ENCODE measurements at regions not wholly inside any gene's neighbourhood (a gene's known extent, or its start where the extent isn't known, plus 50 kb on each side); places are given as distances from the start of the nearest gene placed in this dataset.

DNA sequence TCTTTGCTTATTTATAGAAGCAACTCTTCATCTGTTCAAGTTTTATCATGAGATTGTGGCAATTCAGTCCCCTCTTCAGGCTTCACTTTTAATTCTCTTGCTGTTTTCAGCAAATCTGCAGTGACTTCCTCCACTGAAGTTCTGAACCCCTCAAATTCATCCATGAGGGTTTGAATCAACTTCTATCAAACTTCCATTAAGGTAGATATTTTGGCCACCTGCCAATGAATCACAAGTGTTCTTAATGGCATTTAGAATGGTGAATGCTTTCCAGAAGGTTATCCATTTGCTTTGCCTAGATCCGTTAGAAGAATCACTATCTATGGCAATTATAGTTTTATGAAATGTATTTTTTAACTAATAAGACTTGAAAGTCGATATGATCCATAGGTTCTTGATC, 946.7 kb upstream of the B3GALT2 start:
- no peaks in the 10 kb centered on the region for H3K9me3 ChIP-seq (ENCODE audit: low read length)
- H3K4me3 ChIP-seq (ENCODE audit: low read depth in 1 of 2, low read length in 2 of 2), result no peak overlapping the region
- no peaks in the 10 kb centered on the region for H3K4me1 ChIP-seq (ENCODE audit: insufficient read depth, low read length)
- no peak overlapping the region for H3K27ac ChIP-seq (ENCODE audit: low read depth, low read length)
- no peak overlapping the region for H3K9ac ChIP-seq (ENCODE audit: low read length)
- H3K36me3 ChIP-seq (ENCODE audit: insufficient read depth, low read length), result no peaks in the 10 kb centered on the region
- no peaks in the 10 kb centered on the region for H3K27me3 ChIP-seq (ENCODE audit: control insufficient read depth in 1 of 2, insufficient read depth in 2 of 2, low read length in 2 of 2)

DNA sequence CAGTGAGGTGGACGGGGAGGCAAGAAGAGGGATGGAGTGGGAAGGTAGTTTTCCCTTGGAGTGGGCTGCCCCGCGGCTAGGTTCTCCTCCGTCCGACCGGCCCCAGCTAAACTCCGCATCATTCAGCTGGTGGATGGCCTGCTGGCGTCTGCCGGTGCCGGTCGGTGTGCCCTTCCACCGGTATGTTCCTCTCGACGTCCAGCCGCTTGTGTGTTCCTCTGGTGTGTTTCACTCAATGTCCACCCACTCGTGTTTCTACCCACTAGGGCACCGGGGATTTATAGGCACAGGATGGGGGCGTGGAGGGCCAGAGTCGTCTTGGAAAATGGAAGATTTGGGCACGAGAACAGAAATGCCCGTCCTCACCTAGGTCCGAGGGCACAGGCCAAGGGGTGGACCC, 931.7 kb upstream of the B3GALT2 start:
- H3K36me3 ChIP-seq (ENCODE audit: insufficient read depth, low read length), result no peaks in the 10 kb centered on the region
- no peaks in the 10 kb centered on the region for H3K9me3 ChIP-seq (ENCODE audit: low read length)
- H3K4me1 ChIP-seq (ENCODE audit: insufficient read depth, low read length), result no peaks in the 10 kb centered on the region

DNA sequence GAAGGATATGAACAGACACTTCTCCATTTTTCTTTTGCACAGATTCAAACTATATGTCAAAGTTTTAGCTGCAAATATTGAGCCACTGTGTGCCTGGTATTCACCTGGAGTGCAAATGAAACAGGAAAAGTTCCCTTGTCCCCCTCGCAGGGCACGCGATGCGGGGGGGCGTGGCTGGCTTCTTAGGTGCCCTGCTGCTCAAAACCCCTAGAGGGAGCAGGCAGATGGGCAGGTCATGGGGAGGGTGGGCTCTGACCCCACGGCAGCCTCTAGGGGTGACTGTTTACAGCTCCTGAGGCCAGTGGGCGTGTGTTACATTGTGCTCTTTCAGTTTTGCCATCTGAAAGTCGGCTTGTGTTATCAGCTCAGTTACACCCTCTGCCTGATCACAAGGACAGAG, 931.2 kb upstream of the B3GALT2 start:
- Histone ChIP-seq H3K27me3 (ENCODE audit: control insufficient read depth in 1 of 2, insufficient read depth in 2 of 2, low read length in 2 of 2) (no peaks in the 10 kb centered on the region), H3K27ac (ENCODE audit: low read depth, low read length) (no peak overlapping the region), H3K36me3 (ENCODE audit: insufficient read depth, low read length) (no peaks in the 10 kb centered on the region), H3K4me1 (ENCODE audit: insufficient read depth, low read length) (no peaks in the 10 kb centered on the region), H3K9ac (ENCODE audit: low read length) (no peak overlapping the region), H3K4me3 (ENCODE audit: low read depth in 1 of 2, low read length in 2 of 2) (no peak overlapping the region), H3K9me3 (ENCODE audit: low read length) (no peaks in the 10 kb centered on the region)

More for the DNA sequence above, 931.7 kb upstream of the B3GALT2 start:
- no peak overlapping the region for H3K4me3 ChIP-seq (ENCODE audit: low read depth in 1 of 2, low read length in 2 of 2)
- H3K27ac ChIP-seq (ENCODE audit: low read depth, low read length), result no peak overlapping the region
- H3K27me3 ChIP-seq (ENCODE audit: control insufficient read depth in 1 of 2, insufficient read depth in 2 of 2, low read length in 2 of 2), result no peaks in the 10 kb centered on the region
- H3K9ac ChIP-seq (ENCODE audit: low read length), result no peak overlapping the region

DNA sequence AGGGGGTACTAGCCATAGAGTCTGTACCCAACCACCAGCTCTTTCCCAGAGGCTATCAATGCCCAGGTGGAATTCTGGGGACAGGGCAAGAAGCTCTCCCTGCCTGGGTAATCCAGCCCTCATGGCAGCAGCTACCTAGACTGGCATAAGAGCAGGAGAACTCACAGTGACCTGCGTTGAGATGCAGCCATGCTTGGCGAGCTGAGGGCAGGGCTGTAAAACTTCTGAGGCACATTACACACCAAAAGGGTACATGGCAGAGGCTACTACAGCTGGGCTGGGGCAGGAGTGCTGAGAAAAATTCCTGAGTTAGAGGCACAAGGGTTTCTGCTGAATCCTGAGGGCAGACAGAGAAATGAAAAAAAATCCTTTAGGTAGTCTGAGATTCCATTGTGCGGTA, 927.9 kb upstream of the B3GALT2 start:
- H3K27ac ChIP-seq (ENCODE audit: low read depth, low read length), result no peak overlapping the region
- no peak overlapping the region for H3K9ac ChIP-seq (ENCODE audit: low read length)
- H3K4me3 ChIP-seq (ENCODE audit: low read depth in 1 of 2, low read length in 2 of 2), result no peak overlapping the region
- H3K9me3 ChIP-seq (ENCODE audit: low read length), result no peaks in the 10 kb centered on the region
- no peaks in the 10 kb centered on the region for H3K4me1 ChIP-seq (ENCODE audit: insufficient read depth, low read length)
- H3K36me3 ChIP-seq (ENCODE audit: insufficient read depth, low read length), result no peaks in the 10 kb centered on the region
- no peaks in the 10 kb centered on the region for H3K27me3 ChIP-seq (ENCODE audit: control insufficient read depth in 1 of 2, insufficient read depth in 2 of 2, low read length in 2 of 2)

DNA sequence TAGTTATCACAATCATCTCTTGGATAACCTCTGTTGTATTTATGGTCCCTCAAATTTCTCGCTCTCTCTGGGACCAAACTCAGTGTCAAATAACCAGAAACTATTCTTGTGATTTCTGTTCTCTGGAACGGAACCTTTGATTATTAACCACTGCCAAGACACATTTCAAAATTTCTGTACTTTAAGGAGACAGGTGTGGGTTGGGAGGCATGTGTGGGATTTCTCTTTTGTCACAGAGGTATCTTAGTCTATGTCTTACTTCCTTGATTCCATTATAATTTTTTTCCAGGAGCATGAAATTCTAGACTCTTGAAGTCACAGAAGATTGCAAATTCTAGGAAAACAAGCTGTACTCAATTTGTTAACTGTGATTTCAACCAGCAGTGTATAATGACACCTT, 919.0 kb upstream of the B3GALT2 start:
- H3K9ac ChIP-seq (ENCODE audit: low read length), result no peak overlapping the region
- no peak overlapping the region for H3K4me3 ChIP-seq (ENCODE audit: low read depth in 1 of 2, low read length in 2 of 2)
- no peaks in the 10 kb centered on the region for H3K9me3 ChIP-seq (ENCODE audit: low read length)
- no peak overlapping the region for H3K27ac ChIP-seq (ENCODE audit: low read depth, low read length)
- H3K36me3 ChIP-seq (ENCODE audit: insufficient read depth, low read length), result no peaks in the 10 kb centered on the region
- no peaks in the 10 kb centered on the region for H3K27me3 ChIP-seq (ENCODE audit: control insufficient read depth in 1 of 2, insufficient read depth in 2 of 2, low read length in 2 of 2)
- H3K4me1 ChIP-seq (ENCODE audit: insufficient read depth, low read length), result no peaks in the 10 kb centered on the region

DNA sequence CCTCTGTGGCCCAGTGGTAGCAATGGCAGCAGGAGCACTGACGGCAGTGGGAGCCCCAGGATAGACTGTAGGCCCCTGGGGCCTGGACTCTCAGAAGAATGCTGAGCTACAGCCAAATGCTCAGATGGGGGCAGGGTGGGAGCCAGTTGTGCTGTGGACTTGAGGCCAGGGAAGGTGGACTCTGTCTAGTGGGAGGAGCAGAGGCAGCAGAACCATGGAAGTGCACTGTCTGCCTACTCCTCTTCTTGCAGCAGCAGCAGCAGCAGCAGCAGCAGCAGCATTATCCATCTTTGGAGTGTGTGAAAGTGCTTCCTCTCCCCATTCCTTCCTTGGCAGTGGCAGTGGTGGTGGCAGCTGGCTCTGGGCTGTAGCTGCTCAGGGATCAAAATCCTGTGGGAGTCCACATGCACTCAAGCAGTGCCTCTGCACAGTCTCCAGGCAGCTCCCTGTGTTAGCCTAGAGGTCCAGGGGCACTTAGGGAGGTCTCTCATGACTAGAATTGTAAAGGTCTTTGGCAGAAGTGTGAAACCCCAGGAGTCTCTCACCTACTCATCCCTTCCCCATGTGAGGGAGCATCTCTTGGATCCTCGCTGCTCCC, 917.9 kb upstream of the B3GALT2 start:
- Histone ChIP-seq H3K4me3 (ENCODE audit: low read depth in 1 of 2, low read length in 2 of 2) (no peak overlapping the region), H3K27me3 (ENCODE audit: control insufficient read depth in 1 of 2, insufficient read depth in 2 of 2, low read length in 2 of 2) (no peaks in the 10 kb centered on the region), H3K9me3 (ENCODE audit: low read length) (no peaks in the 10 kb centered on the region), H3K27ac (ENCODE audit: low read depth, low read length) (no peak overlapping the region), H3K9ac (ENCODE audit: low read length) (no peak overlapping the region), H3K36me3 (ENCODE audit: insufficient read depth, low read length) (no peaks in the 10 kb centered on the region), H3K4me1 (ENCODE audit: insufficient read depth, low read length) (no peaks in the 10 kb centered on the region)

DNA sequence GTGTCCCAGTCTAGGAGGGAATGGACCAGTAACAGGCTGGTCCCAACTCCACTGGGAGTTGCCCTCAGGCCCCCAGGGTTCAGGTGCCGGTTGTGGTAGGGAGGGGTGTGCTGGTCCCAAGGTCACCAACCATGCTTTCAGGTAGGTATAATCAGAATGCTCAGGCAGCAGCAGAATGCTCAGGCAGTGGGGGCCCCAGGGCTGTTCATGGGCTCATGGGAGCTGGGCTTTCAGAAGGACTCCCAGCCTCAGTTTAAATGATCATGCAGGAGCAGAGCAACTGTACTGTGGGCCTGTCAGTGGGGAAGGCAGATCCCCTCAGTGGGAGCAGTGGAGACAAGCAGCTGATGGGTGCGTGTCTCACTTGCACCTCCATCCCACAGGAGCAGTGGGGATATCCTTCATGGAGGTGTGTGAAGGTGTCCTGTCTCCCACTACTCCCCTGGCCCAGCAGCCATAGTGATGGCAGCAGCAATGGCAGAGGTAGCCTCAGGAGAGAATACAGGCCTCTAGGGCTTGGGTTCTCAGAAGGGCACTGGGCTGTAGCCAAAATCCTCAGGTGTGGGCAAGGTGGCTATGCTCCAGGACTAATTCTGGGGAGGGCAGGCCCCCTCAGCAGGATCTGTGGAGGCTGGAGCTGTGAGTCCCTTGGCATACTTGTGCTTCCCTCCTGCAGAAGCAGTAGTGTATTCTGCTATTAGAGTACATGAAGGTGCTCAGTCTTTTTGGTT, 917.3 kb upstream of the B3GALT2 start:
- no peaks in the 10 kb centered on the region for H3K36me3 ChIP-seq (ENCODE audit: insufficient read depth, low read length)
- H3K27me3 ChIP-seq (ENCODE audit: control insufficient read depth in 1 of 2, insufficient read depth in 2 of 2, low read length in 2 of 2), result no peaks in the 10 kb centered on the region
- H3K4me1 ChIP-seq (ENCODE audit: insufficient read depth, low read length), result no peaks in the 10 kb centered on the region
- H3K27ac ChIP-seq (ENCODE audit: low read depth, low read length), result no peak overlapping the region
- no peak overlapping the region for H3K4me3 ChIP-seq (ENCODE audit: low read depth in 1 of 2, low read length in 2 of 2)
- H3K9ac ChIP-seq (ENCODE audit: low read length), result no peak overlapping the region
- H3K9me3 ChIP-seq (ENCODE audit: low read length), result no peaks in the 10 kb centered on the region

DNA sequence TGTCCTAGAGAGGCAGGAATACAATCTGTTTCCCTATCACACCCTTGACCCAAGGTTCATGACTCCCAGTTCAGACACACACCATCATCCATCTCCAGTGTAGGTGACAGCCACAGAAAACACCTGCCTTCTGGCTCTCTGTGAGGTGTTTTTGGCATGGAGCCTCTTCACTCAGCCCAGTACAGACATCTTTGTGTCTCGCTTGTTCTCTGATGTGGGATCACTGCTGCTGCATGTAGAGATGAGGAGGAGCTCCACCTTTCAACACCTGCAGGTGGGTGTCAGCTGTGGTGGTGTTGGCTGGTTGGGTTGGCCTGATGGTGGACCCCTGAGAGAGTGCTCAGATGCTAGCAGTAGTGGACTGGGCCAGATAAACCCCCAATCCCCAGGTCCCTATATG, 916.7 kb upstream of the B3GALT2 start:
- Histone ChIP-seq H3K9ac (ENCODE audit: low read length) (no peak overlapping the region), H3K4me1 (ENCODE audit: insufficient read depth, low read length) (no peaks in the 10 kb centered on the region), H3K4me3 (ENCODE audit: low read depth in 1 of 2, low read length in 2 of 2) (no peak overlapping the region), H3K9me3 (ENCODE audit: low read length) (no peaks in the 10 kb centered on the region), H3K27me3 (ENCODE audit: control insufficient read depth in 1 of 2, insufficient read depth in 2 of 2, low read length in 2 of 2) (no peaks in the 10 kb centered on the region), H3K27ac (ENCODE audit: low read depth, low read length) (no peak overlapping the region), H3K36me3 (ENCODE audit: insufficient read depth, low read length) (no peaks in the 10 kb centered on the region)

DNA sequence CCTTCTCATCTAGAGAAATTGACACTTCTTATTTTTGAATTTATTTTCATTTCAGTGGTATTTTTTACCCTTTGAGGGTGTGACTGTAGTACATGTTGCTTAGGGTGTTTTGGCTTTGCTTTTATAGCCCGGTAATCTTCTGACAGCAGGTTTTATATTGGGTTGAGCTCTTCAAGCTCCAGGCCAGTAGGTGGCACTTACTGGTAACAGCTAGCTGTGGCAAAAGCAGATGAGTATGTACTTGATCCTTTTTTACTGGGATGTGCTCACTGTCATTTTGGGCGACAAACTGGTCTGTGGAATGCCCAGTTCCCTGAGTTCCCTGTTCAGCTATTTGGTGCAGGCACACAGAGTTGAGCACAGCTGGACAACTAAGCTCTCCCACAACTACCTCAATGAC, 916.2 kb upstream of the B3GALT2 start:
- Histone ChIP-seq H3K4me3 (ENCODE audit: low read depth in 1 of 2, low read length in 2 of 2) (no peak overlapping the region), H3K27ac (ENCODE audit: low read depth, low read length) (no peak overlapping the region), H3K9ac (ENCODE audit: low read length) (no peak overlapping the region), H3K36me3 (ENCODE audit: insufficient read depth, low read length) (no peaks in the 10 kb centered on the region), H3K4me1 (ENCODE audit: insufficient read depth, low read length) (no peaks in the 10 kb centered on the region), H3K27me3 (ENCODE audit: control insufficient read depth in 1 of 2, insufficient read depth in 2 of 2, low read length in 2 of 2) (no peaks in the 10 kb centered on the region), H3K9me3 (ENCODE audit: low read length) (no peaks in the 10 kb centered on the region)

DNA sequence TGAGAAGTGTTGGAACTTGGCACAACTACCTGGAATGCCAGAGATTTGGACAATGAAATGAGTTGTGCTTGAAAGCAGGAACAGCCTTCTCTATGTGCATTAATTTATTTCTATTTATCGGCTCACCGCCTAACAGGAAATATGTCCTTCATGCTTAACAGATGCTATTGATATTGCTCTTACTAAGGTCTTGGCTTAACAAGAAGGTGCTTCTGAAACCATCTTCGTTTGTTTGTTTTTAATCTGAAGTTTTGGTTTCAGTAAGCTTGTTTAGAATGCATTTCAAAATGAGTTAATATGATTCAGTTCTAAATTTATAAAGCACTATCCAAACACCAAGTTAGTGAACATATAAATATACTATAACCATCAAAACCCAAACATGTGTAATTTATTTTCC, 898.3 kb upstream of the B3GALT2 start:
- Histone ChIP-seq H3K27ac (ENCODE audit: low read depth, low read length) (no peak overlapping the region), H3K36me3 (ENCODE audit: insufficient read depth, low read length) (no peaks in the 10 kb centered on the region), H3K27me3 (ENCODE audit: control insufficient read depth in 1 of 2, insufficient read depth in 2 of 2, low read length in 2 of 2) (no peaks in the 10 kb centered on the region), H3K9me3 (ENCODE audit: low read length) (no peaks in the 10 kb centered on the region), H3K4me1 (ENCODE audit: insufficient read depth, low read length) (no peaks in the 10 kb centered on the region), H3K9ac (ENCODE audit: low read length) (no peak overlapping the region), H3K4me3 (ENCODE audit: low read depth in 1 of 2, low read length in 2 of 2) (no peak overlapping the region)

DNA sequence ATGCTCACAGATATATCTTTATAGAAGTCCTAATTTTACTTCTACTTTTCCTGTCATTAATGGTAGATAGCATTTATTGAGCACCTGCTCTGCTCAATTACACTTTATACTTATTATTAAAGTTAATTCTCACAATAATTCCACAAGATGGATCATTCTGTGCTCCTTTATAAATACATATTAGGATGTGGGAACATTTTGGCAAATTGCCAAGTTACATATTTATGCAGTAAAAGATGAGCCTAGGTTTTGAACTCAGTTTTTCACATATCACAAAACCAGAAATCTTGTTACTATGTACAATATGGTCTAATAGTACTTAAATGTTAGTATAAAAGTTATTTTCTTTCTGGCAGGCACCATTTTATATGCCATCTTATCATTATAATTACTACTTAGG, 895.0 kb upstream of the B3GALT2 start:
- peaks cover 3% of the 10 kb centered on the region for H3K4me1 ChIP-seq (ENCODE audit: insufficient read depth, low read length)
- H3K4me3 ChIP-seq (ENCODE audit: low read depth in 1 of 2, low read length in 2 of 2), result no peak overlapping the region
- H3K36me3 ChIP-seq (ENCODE audit: insufficient read depth, low read length), result no peaks in the 10 kb centered on the region
- no peaks in the 10 kb centered on the region for H3K9me3 ChIP-seq (ENCODE audit: low read length)
- H3K27me3 ChIP-seq (ENCODE audit: control insufficient read depth in 1 of 2, insufficient read depth in 2 of 2, low read length in 2 of 2), result no peaks in the 10 kb centered on the region
- no peak overlapping the region for H3K9ac ChIP-seq (ENCODE audit: low read length)
- H3K27ac ChIP-seq (ENCODE audit: low read depth, low read length), result no peak overlapping the region

DNA sequence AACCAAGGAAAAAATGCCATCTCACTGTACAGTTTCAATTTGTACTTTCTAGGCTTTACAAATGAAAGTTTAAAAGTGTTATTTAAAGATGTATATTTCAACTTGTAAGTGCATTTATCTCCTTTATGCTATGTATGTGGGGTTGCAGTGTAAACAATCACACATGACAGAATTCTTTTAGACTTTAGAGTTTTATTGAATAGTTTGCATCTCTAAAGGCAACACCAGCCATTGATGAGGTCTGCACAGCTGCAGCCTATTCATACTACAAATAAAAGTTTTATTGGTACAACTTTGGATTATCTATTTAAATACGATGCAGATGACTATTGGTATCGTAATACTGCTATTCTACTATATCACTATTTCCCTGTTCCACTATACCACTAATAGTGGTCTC, 894.4 kb upstream of the B3GALT2 start:
- Histone ChIP-seq H3K27me3 (ENCODE audit: control insufficient read depth in 1 of 2, insufficient read depth in 2 of 2, low read length in 2 of 2) (no peaks in the 10 kb centered on the region), H3K9me3 (ENCODE audit: low read length) (no peaks in the 10 kb centered on the region), H3K27ac (ENCODE audit: low read depth, low read length) (no peak overlapping the region), H3K4me3 (ENCODE audit: low read depth in 1 of 2, low read length in 2 of 2) (no peak overlapping the region), H3K9ac (ENCODE audit: low read length) (no peak overlapping the region), H3K4me1 (ENCODE audit: insufficient read depth, low read length) (peaks cover 10% of the 10 kb centered on the region), H3K36me3 (ENCODE audit: insufficient read depth, low read length) (no peaks in the 10 kb centered on the region)

Data from muscle layer of colon (tissue), 2 donors.